Testis (tissue), 2 donors: ENCODE measurements at regions not wholly inside any gene's neighbourhood (a gene's known extent, or its start where the extent isn't known, plus 50 kb on each side); places are given as distances from the start of the nearest gene placed in this dataset.

Experiments
- POLR2A ChIP-seq: fragments of 450-650 bp; IDR thresholded peaks from one replicate; pipeline ENCODE4 v1.6.1; 2017; ENCODE audit warnings: antibody characterized with exemption, mild to moderate bottlenecking, moderate library complexity
- TF ChIP-seq, protein P1 (sequence below), 3 experiments: fragments of 450-650 bp in 2 of 3; fragments of 200-600 bp in 1 of 3; sonication (generic) in 1 of 3; IDR thresholded peaks; one replicate each; pipeline ENCODE4 v1.5.1; 2016 to 2019; ENCODE audit warnings: antibody characterized with exemption in 3 of 3, mild to moderate bottlenecking in 2 of 3, moderate library complexity in 1 of 3

GRCh38 chr17:54836723-54837462, 63.8 kb upstream of the TOM1L1 start:
- TF ChIP-seq, protein P1, sequence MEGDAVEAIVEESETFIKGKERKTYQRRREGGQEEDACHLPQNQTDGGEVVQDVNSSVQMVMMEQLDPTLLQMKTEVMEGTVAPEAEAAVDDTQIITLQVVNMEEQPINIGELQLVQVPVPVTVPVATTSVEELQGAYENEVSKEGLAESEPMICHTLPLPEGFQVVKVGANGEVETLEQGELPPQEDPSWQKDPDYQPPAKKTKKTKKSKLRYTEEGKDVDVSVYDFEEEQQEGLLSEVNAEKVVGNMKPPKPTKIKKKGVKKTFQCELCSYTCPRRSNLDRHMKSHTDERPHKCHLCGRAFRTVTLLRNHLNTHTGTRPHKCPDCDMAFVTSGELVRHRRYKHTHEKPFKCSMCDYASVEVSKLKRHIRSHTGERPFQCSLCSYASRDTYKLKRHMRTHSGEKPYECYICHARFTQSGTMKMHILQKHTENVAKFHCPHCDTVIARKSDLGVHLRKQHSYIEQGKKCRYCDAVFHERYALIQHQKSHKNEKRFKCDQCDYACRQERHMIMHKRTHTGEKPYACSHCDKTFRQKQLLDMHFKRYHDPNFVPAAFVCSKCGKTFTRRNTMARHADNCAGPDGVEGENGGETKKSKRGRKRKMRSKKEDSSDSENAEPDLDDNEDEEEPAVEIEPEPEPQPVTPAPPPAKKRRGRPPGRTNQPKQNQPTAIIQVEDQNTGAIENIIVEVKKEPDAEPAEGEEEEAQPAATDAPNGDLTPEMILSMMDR (IDR thresholded peaks at IDR 0.05): no peak
- TF ChIP-seq POLR2A: no peak
